Retina (tissue), 1 donor: ENCODE measurements at regions not wholly inside any gene's neighbourhood (a gene's known extent, or its start where the extent isn't known, plus 50 kb on each side); places are given as distances from the start of the nearest gene placed in this dataset.
A peak's percentile ranks its signal among the peaks of the same experiment; 100 is the strongest.
"Not testable (repeated sequence)": the region's sequence is repeated elsewhere in the genome, so short reads cannot be mapped to it uniquely, and the experiment has no call there.

Experiments
- DNase-seq: peaks from one replicate; pipeline ENCODE4 v3.0.0-alpha.2; 2016

DNA sequence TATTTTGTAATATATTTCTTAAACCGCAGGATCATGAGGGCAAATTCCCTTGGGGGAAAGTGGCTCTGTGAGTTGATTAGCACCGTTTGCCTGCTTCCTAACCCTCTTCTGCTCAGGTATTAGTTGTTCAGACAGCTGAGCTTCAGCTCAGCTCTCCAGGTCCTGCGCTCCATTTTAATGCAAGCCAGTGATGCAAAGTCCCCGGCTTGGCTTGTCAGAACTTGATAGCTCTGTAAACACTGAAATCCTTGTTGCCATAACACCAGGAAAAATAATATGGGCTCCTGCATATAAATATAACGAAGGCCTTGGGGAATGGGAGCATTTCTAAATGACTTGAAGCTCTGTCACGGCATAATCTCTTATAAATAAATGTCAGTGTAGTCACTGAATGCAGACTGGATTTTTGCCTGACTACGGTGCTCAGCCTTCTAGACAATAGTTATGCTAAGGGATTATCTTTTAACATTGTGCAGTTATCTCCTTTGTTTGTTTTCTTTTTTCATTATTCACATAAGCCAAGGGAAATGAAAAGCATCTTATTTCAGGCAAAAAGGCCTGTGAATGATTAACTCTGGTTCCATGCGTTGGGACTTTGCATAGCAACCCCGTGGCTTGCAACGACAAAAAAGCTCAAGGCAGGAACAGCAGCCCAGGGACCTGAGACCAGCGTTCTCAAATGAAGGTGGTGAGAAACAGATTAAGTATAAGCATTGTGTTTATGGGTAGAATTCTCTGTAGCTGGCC is 253.2 kb downstream of the SPRY1 start:
- peak; percentile 36 for DNase-seq

DNA sequence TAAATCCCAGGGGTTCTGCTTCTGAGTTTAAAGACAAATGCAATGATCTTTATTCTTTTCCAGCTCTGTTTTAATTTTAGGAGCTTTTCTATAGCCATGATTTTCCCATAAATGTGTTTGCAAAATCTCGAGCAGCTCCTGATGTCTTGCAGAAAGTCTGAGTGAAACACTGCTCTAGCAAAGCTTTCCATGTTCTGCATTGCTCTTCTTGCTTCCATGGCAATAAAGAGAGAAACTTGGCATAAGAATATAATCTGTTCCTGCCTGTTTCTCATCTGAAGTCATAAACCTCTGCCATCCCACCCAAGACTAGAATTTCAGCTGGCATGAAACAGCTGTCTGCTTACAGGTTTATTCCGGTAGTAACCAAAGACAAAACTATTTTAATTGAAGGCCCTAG is 254.5 kb downstream of the SPRY1 start:
- no peak for DNase-seq

GRCh38 chr4:123651536-123652180 is 255.1 kb downstream of the SPRY1 start:
- no peak for DNase-seq

GRCh38 chr4:123652476-123652875 is 255.9 kb downstream of the SPRY1 start:
- no peak for DNase-seq

- DNase-seq, result no peak
These were observed 256.6 kb downstream of the SPRY1 start for GRCh38 chr4:123653236-123653635.

GRCh38 chr4:123656746-123657294 is 260.2 kb downstream of the SPRY1 start:
- DNase-seq, result not testable (repeated sequence)

DNA sequence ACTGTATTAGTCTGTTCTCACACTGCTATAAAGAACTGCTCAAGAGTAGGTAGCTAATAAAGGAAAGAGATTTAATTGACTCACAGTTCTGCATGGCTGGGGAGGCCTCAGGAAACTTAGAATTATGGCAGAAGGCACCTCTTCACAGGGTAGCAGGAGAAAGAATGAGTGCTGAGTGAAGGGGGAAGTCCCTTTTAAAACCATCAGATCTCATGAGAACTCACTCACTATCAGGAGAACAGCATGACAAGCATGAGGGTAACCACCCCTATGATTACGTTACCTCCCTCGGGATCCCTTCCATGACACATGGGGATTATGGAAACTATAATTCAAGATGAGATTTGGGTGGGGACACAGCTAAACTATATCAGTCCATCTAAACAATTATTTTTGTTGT is 261.0 kb downstream of the SPRY1 start:
- DNase-seq, result not testable (repeated sequence)

DNA sequence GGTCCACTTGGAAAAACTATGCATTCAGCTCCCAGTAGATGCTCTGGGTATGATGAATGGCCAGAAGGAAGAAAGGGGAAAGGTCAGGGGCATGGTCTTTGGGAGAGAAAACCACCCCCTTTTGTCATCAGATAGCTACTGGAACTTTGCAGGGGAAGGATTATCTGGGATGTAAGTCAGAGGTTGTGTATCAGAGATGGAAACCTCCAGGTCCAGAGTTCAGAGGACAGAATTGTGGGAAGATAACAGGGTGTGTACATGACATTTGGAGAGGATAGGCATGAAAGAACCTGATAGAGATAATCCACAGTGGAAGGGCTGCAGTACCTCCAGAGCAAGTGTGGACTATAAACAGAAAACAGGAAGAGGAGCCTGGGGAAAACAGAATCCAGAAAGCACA is 262.7 kb downstream of the SPRY1 start:
- no peak for DNase-seq

- no peak for DNase-seq
These were observed 263.1 kb downstream of the SPRY1 start for GRCh38 chr4:123659730-123660129.

DNA sequence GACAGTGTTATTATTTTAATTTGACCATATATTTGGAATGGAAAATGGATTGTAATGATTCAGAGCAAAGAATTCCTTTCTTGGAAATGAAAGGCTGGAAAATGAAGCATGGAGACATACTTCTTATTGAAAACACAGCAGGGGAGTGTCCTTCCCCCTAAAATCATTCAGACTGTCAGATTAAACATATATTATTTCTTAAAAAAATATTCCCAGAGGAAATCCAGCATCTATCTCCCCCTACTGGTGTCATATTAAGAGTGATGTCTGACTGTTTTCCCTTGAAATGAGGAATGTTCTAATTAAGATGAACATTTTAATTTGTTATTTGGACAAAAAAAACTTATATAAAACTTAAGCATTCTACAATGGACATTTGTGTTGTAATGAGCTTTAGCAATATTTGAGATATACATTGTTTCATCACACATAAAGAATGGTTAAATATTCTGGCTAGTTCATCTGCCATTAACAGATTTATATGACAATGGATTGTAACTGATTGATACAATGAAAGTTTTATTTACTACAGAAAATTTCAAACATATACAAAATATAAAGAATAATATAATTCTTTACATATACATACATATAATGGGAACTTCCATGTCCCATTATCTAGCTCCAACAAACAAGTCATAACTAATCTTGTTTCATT is 264.6 kb downstream of the SPRY1 start:
- DNase-seq, result no peak

GRCh38 chr4:123662827-123663226 is 266.2 kb downstream of the SPRY1 start:
- DNase-seq, result no peak

DNA sequence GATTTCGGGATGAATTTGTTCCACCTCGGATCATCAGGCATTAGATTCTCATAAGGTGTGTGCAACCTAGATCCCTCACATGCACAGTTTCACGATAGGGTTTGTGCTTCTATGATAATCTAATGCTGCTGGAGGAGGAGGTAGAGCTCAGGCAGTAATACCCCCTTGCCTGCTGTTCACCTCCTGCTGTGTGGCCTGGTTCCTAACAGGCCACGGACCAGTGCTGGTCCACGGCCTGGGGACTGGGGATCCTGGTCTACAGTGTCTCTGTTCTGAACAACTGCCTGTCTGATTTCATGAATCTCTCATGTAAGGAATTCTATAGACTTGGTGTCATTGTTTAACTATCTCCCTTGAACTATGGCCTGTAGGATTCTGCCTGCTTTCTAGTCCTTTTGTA is 269.9 kb downstream of the SPRY1 start:
- DNase-seq, result no peak

DNA sequence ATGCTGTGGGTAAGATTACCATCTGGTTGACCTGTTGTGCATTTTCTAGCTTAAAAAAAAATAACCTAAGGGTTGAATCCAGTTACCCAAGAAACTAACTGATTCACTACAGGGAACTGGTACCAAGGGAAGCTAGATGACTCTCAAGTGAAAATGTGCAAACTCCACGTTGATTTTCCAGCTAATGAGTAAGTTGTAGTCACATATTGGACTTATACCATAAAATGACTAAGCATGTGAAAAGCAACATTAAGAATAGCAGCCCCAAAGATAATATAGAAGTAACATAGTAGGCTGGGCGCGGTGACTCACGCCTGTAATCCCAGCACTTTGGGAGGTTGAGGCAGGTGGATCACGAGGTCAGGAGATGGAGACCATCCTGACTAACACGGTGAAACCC is 270.9 kb downstream of the SPRY1 start:
- no peak for DNase-seq

- no peak for DNase-seq
These were observed 271.4 kb downstream of the SPRY1 start for GRCh38 chr4:123667991-123668390.

DNA sequence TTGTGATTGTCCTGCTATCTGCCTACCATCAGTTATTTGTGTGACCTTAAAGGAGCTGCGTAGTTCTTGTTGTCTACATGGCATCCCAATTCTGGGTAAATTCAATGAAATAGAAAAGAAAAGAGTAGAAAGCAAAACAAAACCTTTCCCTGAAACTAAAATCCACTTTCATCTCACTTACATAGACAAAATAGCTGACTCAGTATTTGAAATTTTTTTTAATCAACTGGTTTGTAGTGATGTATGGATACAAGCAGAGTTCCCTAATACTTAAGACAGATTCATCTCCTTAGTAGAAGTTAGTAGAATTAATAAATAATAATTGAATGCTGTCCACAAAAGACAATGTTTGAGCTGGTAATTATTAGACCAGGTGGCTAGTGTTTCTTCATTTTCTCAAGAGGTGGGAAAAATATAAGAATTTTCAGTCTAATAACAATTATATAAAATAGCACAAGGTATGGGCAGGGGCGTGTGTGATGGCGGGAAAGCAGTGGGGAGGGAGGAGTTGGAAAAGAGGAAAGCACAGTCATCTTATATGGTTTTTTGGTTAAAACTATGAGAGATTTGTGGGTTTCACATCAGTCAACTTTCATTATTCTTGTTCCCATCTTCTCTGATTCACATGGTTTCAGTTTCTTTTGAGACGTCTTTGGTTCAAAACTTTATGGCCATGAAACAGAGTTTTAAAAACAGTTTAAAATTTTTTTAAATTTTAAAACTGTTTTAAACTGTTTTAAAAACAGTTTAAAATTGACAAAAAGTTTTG is 275.2 kb downstream of the SPRY1 start:
- no peak for DNase-seq

GRCh38 chr4:123672987-123673386 is 276.4 kb downstream of the SPRY1 start:
- no peak for DNase-seq

DNA sequence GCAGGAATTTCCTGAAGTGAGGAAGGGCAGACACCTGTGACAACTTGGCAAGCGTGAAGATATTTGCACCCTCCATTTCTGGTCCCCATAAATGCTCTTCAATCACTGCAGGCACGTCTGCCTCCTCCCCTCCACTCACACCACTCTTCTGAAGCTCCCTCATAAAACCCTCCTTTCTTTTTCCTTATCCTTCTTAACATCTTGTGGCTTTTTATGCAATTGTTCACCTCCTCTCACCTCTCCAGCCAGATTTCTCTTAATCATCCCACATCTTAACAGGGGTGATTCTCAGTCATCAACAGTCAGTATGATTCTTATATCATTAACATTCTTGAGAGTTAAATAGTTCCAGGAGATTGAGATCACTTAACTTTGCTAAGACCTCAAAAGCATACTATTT is 277.4 kb downstream of the SPRY1 start:
- DNase-seq, result no peak

- no peak for DNase-seq
These were observed 278.3 kb downstream of the SPRY1 start for GRCh38 chr4:123674762-123675465.

DNA sequence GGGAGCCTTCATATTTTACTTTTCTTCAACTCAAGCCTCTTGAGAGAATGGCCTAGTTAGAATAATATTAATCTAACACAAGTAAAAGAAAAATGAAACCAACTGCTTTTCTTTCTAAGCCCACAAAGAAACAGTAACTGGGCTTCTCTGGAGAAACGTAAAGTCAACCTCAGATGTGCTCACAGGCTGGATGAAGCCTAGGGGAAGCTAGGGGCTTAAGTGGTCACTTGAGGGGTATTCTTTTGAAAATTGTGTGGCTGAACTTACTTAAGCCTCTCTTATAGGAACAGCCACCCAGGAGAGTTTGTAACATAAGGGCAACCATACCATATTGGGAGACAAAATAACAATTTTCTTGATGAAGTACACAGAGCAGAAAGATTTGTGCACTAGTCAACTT is 279.0 kb downstream of the SPRY1 start:
- no peak for DNase-seq

- no peak for DNase-seq
These were observed 279.7 kb downstream of the SPRY1 start for GRCh38 chr4:123676071-123676889.

- DNase-seq, result no peak
These were observed 280.3 kb downstream of the SPRY1 start for GRCh38 chr4:123676890-123677229.

- no peak for DNase-seq
These were observed 286.3 kb downstream of the SPRY1 start for GRCh38 chr4:123682931-123683330.
